ENCODE measurements at regions not wholly inside any gene's neighbourhood (a gene's known extent, or its start where the extent isn't known, plus 50 kb on each side); places are given as distances from the start of the nearest gene placed in this dataset.
"Not testable (repeated sequence)": the region's sequence is repeated elsewhere in the genome, so short reads cannot be mapped to it uniquely, and the experiment has no call there.

DNA sequence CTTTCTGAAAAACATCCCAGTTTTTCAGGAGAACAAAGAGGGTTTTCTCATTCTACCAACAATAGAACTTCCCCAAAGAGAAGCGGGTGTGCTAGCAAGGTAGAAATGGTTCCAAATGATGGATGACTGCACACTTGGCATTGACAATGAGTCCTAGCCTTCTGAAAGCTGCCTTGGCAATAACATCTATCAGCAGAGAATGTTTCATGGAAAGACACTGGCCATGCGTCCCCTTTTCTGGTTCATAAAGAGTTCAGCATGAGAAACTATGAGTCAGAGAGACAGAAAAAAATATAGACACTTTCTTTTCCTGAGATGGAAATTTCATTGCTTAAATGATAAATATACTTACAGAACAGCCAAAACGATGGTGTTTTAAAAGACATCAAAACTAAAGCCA lies 236.9 kb upstream of the PRKX start:
- H3K4me3 ChIP-seq (ENCODE audit: low read depth in 1 of 2, low read length in 2 of 2): no peak overlapping the region
- peak overlapping the region in 1 of 2 donors; percentile 53 for H3K27ac ChIP-seq (ENCODE audit: low read depth in 2 of 2, low read length in 1 of 2)
- H3K36me3 ChIP-seq (ENCODE audit: control insufficient read depth in 2 of 2, insufficient read depth in 2 of 2, low read length in 1 of 2): no peaks in the 10 kb centered on the region
- H3K4me1 ChIP-seq (ENCODE audit: control insufficient read depth in 2 of 2, insufficient read depth in 2 of 2, low read length in 1 of 2): no peaks in the 10 kb centered on the region
- H3K27me3 ChIP-seq (ENCODE audit: control insufficient read depth in 1 of 2, insufficient read depth in 2 of 2, low read length in 2 of 2): no peaks in the 10 kb centered on the region
- no peaks in the 10 kb centered on the region for H3K9me3 ChIP-seq (ENCODE audit: control insufficient read depth in 2 of 2, insufficient read depth in 1 of 2, low read depth in 1 of 2, low read length in 1 of 2)
- WGBS, 2 donors: 32 to 43% methylated on average over 3 of the region's 3 CpGs

DNA sequence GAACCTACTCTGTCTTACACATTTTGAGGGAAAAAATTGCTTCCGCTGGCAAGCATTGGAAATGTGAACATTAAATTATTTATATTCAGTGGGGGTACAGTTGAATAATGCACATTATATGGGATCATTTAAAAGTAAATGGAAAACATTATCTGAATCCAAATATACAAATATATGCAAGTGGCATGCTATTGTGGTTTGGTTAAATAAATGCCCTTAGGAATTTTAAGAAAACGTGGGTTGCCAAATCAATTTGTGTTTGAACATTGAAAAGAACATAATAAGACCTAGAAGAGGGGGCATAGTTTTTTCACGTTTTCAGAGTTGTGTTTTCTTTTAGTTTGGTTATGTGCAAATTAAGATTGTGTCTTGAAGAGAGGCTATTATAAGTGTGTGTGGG lies 230.5 kb upstream of the PRKX start:
- WGBS, 2 donors: 39 to 57% methylated on average over 3 of the region's 3 CpGs
- Histone ChIP-seq H3K4me3 (ENCODE audit: low read depth in 1 of 2, low read length in 2 of 2) (no peak overlapping the region), H3K4me1 (ENCODE audit: control insufficient read depth in 2 of 2, insufficient read depth in 2 of 2, low read length in 1 of 2) (no peaks in the 10 kb centered on the region), H3K27ac (ENCODE audit: low read depth in 2 of 2, low read length in 1 of 2) (no peak overlapping the region), H3K9me3 (ENCODE audit: control insufficient read depth in 2 of 2, insufficient read depth in 1 of 2, low read depth in 1 of 2, low read length in 1 of 2) (no peaks in the 10 kb centered on the region), H3K36me3 (ENCODE audit: control insufficient read depth in 2 of 2, insufficient read depth in 2 of 2, low read length in 1 of 2) (no peaks in the 10 kb centered on the region), H3K27me3 (ENCODE audit: control insufficient read depth in 1 of 2, insufficient read depth in 2 of 2, low read length in 2 of 2) (no peaks in the 10 kb centered on the region)

DNA sequence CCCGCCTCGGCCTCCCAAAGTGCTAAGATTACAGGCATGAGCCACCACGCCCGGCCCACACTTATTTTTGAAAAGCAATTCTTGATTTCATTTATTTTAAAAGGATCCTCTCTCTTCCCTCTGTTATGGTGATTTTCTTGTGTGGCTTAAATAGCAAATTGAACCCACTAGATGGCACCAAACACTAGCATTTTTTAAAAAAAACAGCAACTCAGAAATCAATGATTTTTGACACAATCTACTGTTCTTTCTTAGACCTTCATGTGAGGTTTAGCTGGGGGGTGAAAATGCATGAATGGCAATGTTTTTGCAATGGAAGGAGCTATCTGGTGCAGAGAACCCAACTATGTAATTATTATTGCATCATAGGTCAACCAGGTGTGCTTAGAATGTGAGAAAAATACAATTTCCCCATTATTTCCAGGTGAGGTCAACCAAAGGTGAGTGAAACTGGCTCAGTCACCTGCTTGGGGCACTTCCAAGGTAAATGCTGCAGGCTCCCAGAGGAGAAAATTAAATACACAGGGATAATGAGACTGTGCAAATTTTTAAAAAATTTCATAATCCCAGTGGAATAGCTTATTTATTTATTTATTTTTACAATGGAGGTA lies 226.7 kb upstream of the PRKX start:
- no peaks in the 10 kb centered on the region for H3K36me3 ChIP-seq (ENCODE audit: control insufficient read depth in 2 of 2, insufficient read depth in 2 of 2, low read length in 1 of 2)
- 19 to 20% methylated on average over 4 of the region's 4 CpGs for WGBS, 2 donors
- H3K9me3 ChIP-seq (ENCODE audit: control insufficient read depth in 2 of 2, insufficient read depth in 1 of 2, low read depth in 1 of 2, low read length in 1 of 2): no peaks in the 10 kb centered on the region
- H3K4me3 ChIP-seq (ENCODE audit: low read depth in 1 of 2, low read length in 2 of 2): no peak overlapping the region
- H3K27me3 ChIP-seq (ENCODE audit: control insufficient read depth in 1 of 2, insufficient read depth in 2 of 2, low read length in 2 of 2): no peaks in the 10 kb centered on the region
- no peak overlapping the region for H3K27ac ChIP-seq (ENCODE audit: low read depth in 2 of 2, low read length in 1 of 2)
- H3K4me1 ChIP-seq (ENCODE audit: control insufficient read depth in 2 of 2, insufficient read depth in 2 of 2, low read length in 1 of 2): no peaks in the 10 kb centered on the region

GRCh38 chrX:3938587-3938986 lies 225.1 kb upstream of the PRKX start:
- Histone ChIP-seq H3K36me3 (ENCODE audit: control insufficient read depth in 2 of 2, insufficient read depth in 2 of 2, low read length in 1 of 2) (no peaks in the 10 kb centered on the region), H3K4me1 (ENCODE audit: control insufficient read depth in 2 of 2, insufficient read depth in 2 of 2, low read length in 1 of 2) (no peaks in the 10 kb centered on the region), H3K27ac (ENCODE audit: low read depth in 2 of 2, low read length in 1 of 2) (no peak overlapping the region), H3K9me3 (ENCODE audit: control insufficient read depth in 2 of 2, insufficient read depth in 1 of 2, low read depth in 1 of 2, low read length in 1 of 2) (no peaks in the 10 kb centered on the region), H3K4me3 (ENCODE audit: low read depth in 1 of 2, low read length in 2 of 2) (no peak overlapping the region), H3K27me3 (ENCODE audit: control insufficient read depth in 1 of 2, insufficient read depth in 2 of 2, low read length in 2 of 2) (no peaks in the 10 kb centered on the region)
- 74 to 87% methylated on average over 3 of the region's 3 CpGs for WGBS, 2 donors

DNA sequence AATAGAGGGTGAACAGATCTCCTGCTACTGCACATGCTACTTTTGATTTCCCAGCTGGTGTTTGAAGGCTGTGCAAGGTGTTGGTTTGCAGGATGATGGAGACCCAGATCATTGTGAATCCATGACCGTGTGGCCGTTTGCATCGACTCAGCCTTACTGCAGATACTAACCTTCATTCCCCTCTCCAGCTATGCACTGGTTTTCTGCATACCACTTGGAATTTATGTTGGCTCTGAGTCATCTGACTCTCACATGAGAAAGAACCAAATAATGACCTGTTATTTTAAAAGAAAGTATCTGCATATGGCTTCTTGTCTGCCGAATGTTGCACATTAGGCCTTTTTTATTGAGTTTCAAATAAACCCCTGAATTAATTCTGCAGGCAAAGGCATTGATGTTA lies 221.7 kb upstream of the PRKX start:
- H3K36me3 ChIP-seq (ENCODE audit: control insufficient read depth in 2 of 2, insufficient read depth in 2 of 2, low read length in 1 of 2); H3K9me3 ChIP-seq (ENCODE audit: control insufficient read depth in 2 of 2, insufficient read depth in 1 of 2, low read depth in 1 of 2, low read length in 1 of 2); H3K4me3 ChIP-seq (ENCODE audit: low read depth in 1 of 2, low read length in 2 of 2); H3K4me1 ChIP-seq (ENCODE audit: control insufficient read depth in 2 of 2, insufficient read depth in 2 of 2, low read length in 1 of 2); H3K27me3 ChIP-seq (ENCODE audit: control insufficient read depth in 1 of 2, insufficient read depth in 2 of 2, low read length in 2 of 2); H3K27ac ChIP-seq (ENCODE audit: low read depth in 2 of 2, low read length in 1 of 2): not testable (repeated sequence)
- no CpG with 5 or more reads among the region's 4 CpGs for WGBS, 2 donors

DNA sequence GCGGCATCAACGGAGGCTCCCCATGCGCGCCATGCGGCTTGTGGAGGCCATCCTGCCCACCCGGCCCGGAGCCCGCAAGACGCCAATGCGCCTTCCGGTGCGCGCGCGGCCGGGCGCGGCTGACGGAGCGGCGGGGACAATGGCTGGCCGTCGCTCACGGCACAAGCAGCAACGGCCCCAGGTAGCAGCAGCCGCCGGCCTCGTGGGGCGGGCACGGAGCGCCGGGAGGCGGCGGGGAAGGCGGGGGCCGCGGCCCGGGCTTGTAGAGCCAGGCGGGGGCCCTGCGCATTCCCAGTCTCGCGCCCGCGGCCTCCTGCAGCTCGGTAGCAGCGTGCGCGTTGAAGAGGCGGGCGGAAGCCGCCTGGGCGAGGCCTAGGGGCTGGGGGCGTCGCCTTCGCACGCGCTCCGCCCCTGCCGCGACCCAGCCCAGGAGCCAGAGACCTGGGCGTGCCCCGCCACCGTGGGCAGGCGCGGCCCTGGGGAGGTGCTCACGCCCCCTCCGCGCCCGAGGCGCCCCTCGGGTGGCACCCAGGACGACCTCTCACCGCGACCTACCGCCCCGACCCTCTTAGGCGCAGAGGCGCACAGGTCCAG lies 207.1 kb upstream of the PRKX start:
- H3K9me3 ChIP-seq (ENCODE audit: control insufficient read depth in 2 of 2, insufficient read depth in 1 of 2, low read depth in 1 of 2, low read length in 1 of 2); H3K27me3 ChIP-seq (ENCODE audit: control insufficient read depth in 1 of 2, insufficient read depth in 2 of 2, low read length in 2 of 2); H3K4me1 ChIP-seq (ENCODE audit: control insufficient read depth in 2 of 2, insufficient read depth in 2 of 2, low read length in 1 of 2); H3K27ac ChIP-seq (ENCODE audit: low read depth in 2 of 2, low read length in 1 of 2); H3K36me3 ChIP-seq (ENCODE audit: control insufficient read depth in 2 of 2, insufficient read depth in 2 of 2, low read length in 1 of 2); H3K4me3 ChIP-seq (ENCODE audit: low read depth in 1 of 2, low read length in 2 of 2): not testable (repeated sequence)
- no CpG with 5 or more reads among the region's 78 CpGs for WGBS, 2 donors

DNA sequence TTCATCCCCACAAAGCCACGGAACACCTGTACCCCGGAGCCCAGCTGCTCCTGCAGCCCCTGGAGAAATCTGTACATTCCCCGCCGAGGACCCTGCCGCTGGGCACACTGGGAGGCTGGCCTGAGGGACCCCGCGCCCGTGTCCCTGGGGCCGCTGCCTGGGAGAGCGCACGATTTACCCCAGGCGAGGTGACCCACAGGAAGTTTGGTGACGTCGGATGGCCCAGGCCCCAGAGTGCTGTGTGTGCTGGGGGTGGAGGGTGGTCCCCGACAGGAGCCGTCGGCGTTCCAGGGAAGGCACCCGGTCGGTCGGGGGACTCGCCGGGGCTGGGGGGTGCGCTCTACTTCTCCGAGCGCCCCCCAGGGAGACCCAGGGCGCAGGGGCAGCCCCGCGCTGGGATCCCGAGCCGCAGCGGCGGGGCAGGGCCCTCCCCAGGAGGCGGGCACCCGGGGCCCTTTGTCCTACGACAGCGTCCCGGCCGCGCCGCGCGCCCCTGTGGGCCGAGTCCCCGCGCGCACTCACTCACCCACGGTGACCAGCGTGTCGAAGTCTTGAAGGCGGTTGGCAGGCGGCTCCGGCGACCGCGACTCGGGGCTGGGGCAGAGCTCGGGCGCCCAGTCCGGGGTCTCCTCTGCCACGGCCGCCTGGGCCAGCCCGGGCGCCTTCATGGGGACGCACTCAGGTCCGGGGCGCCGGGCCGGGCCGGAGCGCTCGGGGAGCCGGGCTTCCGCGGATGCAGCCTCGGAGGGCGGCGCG lies 206.4 kb upstream of the PRKX start:
- H3K4me1 ChIP-seq (ENCODE audit: control insufficient read depth in 2 of 2, insufficient read depth in 2 of 2, low read length in 1 of 2); H3K27me3 ChIP-seq (ENCODE audit: control insufficient read depth in 1 of 2, insufficient read depth in 2 of 2, low read length in 2 of 2); H3K4me3 ChIP-seq (ENCODE audit: low read depth in 1 of 2, low read length in 2 of 2); H3K36me3 ChIP-seq (ENCODE audit: control insufficient read depth in 2 of 2, insufficient read depth in 2 of 2, low read length in 1 of 2); H3K9me3 ChIP-seq (ENCODE audit: control insufficient read depth in 2 of 2, insufficient read depth in 1 of 2, low read depth in 1 of 2, low read length in 1 of 2); H3K27ac ChIP-seq (ENCODE audit: low read depth in 2 of 2, low read length in 1 of 2): not testable (repeated sequence)
- WGBS, 2 donors: no CpG with 5 or more reads among the region's 79 CpGs

DNA sequence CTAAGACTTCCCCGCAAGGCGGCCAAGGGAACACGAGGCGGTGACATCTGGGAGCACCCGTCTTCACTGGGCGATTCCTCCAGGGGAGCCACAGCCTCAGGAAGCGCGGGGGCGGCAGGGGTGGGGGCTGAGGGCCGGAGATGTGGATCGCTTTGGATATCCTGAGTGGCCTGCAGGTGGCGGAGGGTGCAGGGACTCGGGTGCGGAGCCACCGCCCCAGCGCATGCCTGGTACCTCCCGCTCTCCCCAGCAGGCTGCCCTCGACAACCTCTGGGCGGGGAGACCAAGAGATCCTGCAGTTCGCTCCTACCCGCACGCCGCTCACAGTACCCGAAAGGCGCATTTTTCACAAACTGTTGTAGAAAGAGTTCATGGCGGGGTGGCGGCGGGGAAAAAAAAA lies 201.4 kb upstream of the PRKX start:
- not testable (repeated sequence) for H3K9me3 ChIP-seq (ENCODE audit: control insufficient read depth in 2 of 2, insufficient read depth in 1 of 2, low read depth in 1 of 2, low read length in 1 of 2); H3K27ac ChIP-seq (ENCODE audit: low read depth in 2 of 2, low read length in 1 of 2); H3K4me3 ChIP-seq (ENCODE audit: low read depth in 1 of 2, low read length in 2 of 2); H3K36me3 ChIP-seq (ENCODE audit: control insufficient read depth in 2 of 2, insufficient read depth in 2 of 2, low read length in 1 of 2); H3K4me1 ChIP-seq (ENCODE audit: control insufficient read depth in 2 of 2, insufficient read depth in 2 of 2, low read length in 1 of 2); H3K27me3 ChIP-seq (ENCODE audit: control insufficient read depth in 1 of 2, insufficient read depth in 2 of 2, low read length in 2 of 2)
- no CpG with 5 or more reads among the region's 28 CpGs for WGBS, 2 donors

DNA sequence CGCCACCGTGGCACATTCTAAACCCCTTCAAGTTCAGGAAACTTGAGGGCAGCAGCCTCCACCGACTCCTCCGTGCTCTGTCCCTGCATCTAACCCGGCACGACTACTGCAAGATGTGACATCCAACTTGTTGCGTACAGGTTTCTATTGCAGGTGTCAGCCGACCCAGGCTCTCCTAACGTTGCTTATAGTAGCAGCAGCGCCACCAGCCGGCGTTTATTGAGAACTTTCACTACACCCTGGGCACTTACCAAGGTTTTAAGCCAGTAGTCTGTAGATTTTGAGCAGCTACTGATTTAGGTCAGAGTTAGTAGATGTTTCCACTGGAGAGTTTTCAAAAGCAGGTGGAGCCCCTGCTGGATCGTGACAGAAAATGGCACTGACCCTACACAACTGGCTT lies 200.6 kb upstream of the PRKX start:
- H3K4me3 ChIP-seq (ENCODE audit: low read depth in 1 of 2, low read length in 2 of 2); H3K9me3 ChIP-seq (ENCODE audit: control insufficient read depth in 2 of 2, insufficient read depth in 1 of 2, low read depth in 1 of 2, low read length in 1 of 2); H3K4me1 ChIP-seq (ENCODE audit: control insufficient read depth in 2 of 2, insufficient read depth in 2 of 2, low read length in 1 of 2); H3K27ac ChIP-seq (ENCODE audit: low read depth in 2 of 2, low read length in 1 of 2); H3K27me3 ChIP-seq (ENCODE audit: control insufficient read depth in 1 of 2, insufficient read depth in 2 of 2, low read length in 2 of 2); H3K36me3 ChIP-seq (ENCODE audit: control insufficient read depth in 2 of 2, insufficient read depth in 2 of 2, low read length in 1 of 2): not testable (repeated sequence)
- no CpG with 5 or more reads among the region's 13 CpGs for WGBS, 2 donors

DNA sequence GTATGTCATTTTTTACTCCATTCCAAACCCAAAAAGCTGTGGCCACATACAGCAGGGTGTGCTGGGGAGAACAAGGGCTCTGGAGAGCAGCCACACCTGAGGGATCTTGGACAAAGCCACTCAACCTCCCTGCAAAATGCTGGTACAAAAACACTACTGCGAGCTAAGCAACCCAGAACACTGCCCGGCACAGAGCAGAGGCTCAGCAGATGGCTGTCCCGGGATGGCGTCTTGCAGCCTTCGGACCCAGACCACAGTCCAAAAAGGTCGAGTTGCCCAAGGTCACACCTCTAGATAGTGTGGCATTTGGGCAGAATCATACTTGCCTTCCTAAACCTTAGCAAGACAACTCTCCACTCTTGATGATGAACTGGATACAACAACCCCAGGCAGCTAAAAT lies 197.6 kb upstream of the PRKX start:
- not testable (repeated sequence) for H3K27ac ChIP-seq (ENCODE audit: low read depth in 2 of 2, low read length in 1 of 2); H3K36me3 ChIP-seq (ENCODE audit: control insufficient read depth in 2 of 2, insufficient read depth in 2 of 2, low read length in 1 of 2); H3K4me1 ChIP-seq (ENCODE audit: control insufficient read depth in 2 of 2, insufficient read depth in 2 of 2, low read length in 1 of 2); H3K27me3 ChIP-seq (ENCODE audit: control insufficient read depth in 1 of 2, insufficient read depth in 2 of 2, low read length in 2 of 2); H3K4me3 ChIP-seq (ENCODE audit: low read depth in 1 of 2, low read length in 2 of 2); H3K9me3 ChIP-seq (ENCODE audit: control insufficient read depth in 2 of 2, insufficient read depth in 1 of 2, low read depth in 1 of 2, low read length in 1 of 2)
- WGBS, 2 donors: no CpG with 5 or more reads among the region's 6 CpGs

All from esophagus (tissue), 2 donors.